PC-9 (cell line): ENCODE measurements at regions not wholly inside any gene's neighbourhood (a gene's known extent, or its start where the extent isn't known, plus 50 kb on each side); places are given as distances from the start of the nearest gene placed in this dataset.

Source experiments
- BruUV-seq: library from RNA; stranded (reverse); fragments of 400-500 nt; replicated peaks from 2 replicates; lab custom pipeline; 2021; lab: Mats Ljungman, UMichigan
- CTCF ChIA-PET: fragments of 300-600 bp; sonication (Branson Sonifier 250); formaldehyde crosslinking; loops from one replicate; lab custom pipeline; 2022; ENCODE audit warnings: antibody characterized with exemption; lab: Charles Lee
- POLR2A ChIA-PET: fragments of 300-600 bp; sonication (Branson Sonifier 250); formaldehyde crosslinking; loops from one replicate; lab custom pipeline; 2022; ENCODE audit warnings: antibody characterized with exemption; ENCODE audit not compliant: unreplicated experiment; lab: Charles Lee
- DNase-seq, 2 experiments: peaks; one replicate each; pipeline versions ENCODE4 v3.0.0 to v3.0.0-alpha.2; 2015 to 2022; ENCODE audit warnings: mixed read lengths in 1 of 2
- H2AFZ ChIP-seq: fragments of 200-600 bp; sonication (generic); 2 replicates; pipeline ENCODE4 v1.8.1; 2017; ENCODE audit warnings: antibody characterized with exemption
- H3F3A ChIP-seq: fragments of 200-600 bp; sonication (generic); 2 replicates; pipeline ENCODE4 v1.8.1; 2017; ENCODE audit warnings: antibody characterized with exemption, mild to moderate bottlenecking, low read depth; ENCODE audit not compliant: insufficient read depth
- H3K27ac ChIP-seq: fragments of 200-600 bp; sonication (generic); 2 replicates; pipeline ENCODE4 v1.6.1; 2016; ENCODE audit warnings: mixed run types
- H3K27me3 ChIP-seq: fragments of 200-600 bp; sonication (generic); 2 replicates; pipeline ENCODE4 v1.6.1; 2016; ENCODE audit warnings: low read depth, mixed run types; ENCODE audit not compliant: insufficient read depth
- H3K36me3 ChIP-seq: fragments of 200-600 bp; sonication (generic); 2 replicates; pipeline ENCODE4 v1.6.1; 2016; ENCODE audit warnings: low read depth, mixed run types
- H3K4me1 ChIP-seq: fragments of 200-600 bp; sonication (generic); replicated peaks from 2 replicates; pipeline ENCODE4 v1.6.1; 2016; ENCODE audit warnings: mixed run types; ENCODE audit not compliant: insufficient read depth
- H3K4me2 ChIP-seq: fragments of 200-600 bp; sonication (generic); 2 replicates; pipeline ENCODE4 v1.6.1; 2017; ENCODE audit warnings: mixed run types
- H3K4me3 ChIP-seq: fragments of 200-600 bp; sonication (generic); 2 replicates; pipeline ENCODE4 v1.6.1; 2016; ENCODE audit warnings: mixed run types
- H3K79me2 ChIP-seq: fragments of 200-600 bp; sonication (generic); 2 replicates; pipeline ENCODE4 v1.6.1; 2017; ENCODE audit warnings: low read depth, mixed run types
- H3K9me2 ChIP-seq: fragments of 200-600 bp; sonication (generic); 2 replicates; pipeline ENCODE4 v1.8.1; 2017; ENCODE audit warnings: mild to moderate bottlenecking; ENCODE audit not compliant: insufficient read depth
- H3K9me3 ChIP-seq: fragments of 200-600 bp; sonication (generic); 2 replicates; pipeline ENCODE4 v1.8.1; 2016; ENCODE audit warnings: low read depth; ENCODE audit not compliant: insufficient read depth
- H4K20me1 ChIP-seq: fragments of 200-600 bp; sonication (generic); 2 replicates; pipeline ENCODE4 v1.8.1; 2017; ENCODE audit not compliant: insufficient read depth
- EZH2 ChIP-seq: fragments of 200-600 bp; sonication (generic); IDR thresholded peaks from 2 replicates; pipeline ENCODE4 v1.8.0; 2017; ENCODE audit warnings: antibody characterized with exemption, low read depth
- intact Hi-C: fragments of 100-400 bp; cut with micrococcal nuclease; formaldehyde crosslinking; loops from one replicate; pipeline ENCODE4 v1.10.0; 2022; ENCODE audit not compliant: unreplicated experiment
- TF ChIP-seq, protein P1 (sequence below): fragments of 200-600 bp; sonication (generic); conservative IDR thresholded peaks from 2 replicates; pipeline ENCODE4 v1.6.1; 2017; ENCODE audit warnings: mixed run types, antibody characterized with exemption, mild to moderate bottlenecking, moderate library complexity

DNA sequence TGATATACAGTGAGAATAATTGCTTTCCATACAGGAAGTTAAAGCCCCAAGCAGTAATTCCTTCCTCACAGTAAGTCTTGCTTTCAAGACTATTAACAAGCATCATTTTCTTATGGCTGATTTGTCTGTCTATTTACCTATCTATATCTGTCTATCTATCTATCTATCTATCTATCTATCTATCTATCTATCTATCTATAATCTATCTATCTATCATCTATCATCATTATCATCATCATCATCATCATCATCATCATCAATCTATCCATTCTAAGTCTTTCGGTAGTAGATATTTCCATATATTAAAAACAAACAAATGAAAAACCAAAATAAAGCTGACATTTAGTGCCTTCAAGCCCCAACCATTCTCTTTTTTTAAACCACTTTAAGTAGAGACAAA lies 224.4 kb upstream of the RXFP2 start:
- Histone ChIP-seq H3F3A (no peaks in the 10 kb centered on the region), H2AFZ (no peak overlapping the region), H3K9me2 (no peaks in the 10 kb centered on the region), H3K36me3 (no peaks in the 10 kb centered on the region), H4K20me1 (no peaks in the 10 kb centered on the region), H3K4me1 (no peaks in the 10 kb centered on the region), H3K4me3 (no peak overlapping the region), H3K4me2 (no peak overlapping the region), H3K79me2 (no peaks in the 10 kb centered on the region), H3K27ac (no peak overlapping the region), H3K27me3 (peaks cover 33% of the 10 kb centered on the region; the same call in 1 of the 2 replicates), H3K9me3 (no peaks in the 10 kb centered on the region)
- BruUV-seq: no TSS peak
- no peak for DNase-seq
- TF ChIP-seq, protein P1, sequence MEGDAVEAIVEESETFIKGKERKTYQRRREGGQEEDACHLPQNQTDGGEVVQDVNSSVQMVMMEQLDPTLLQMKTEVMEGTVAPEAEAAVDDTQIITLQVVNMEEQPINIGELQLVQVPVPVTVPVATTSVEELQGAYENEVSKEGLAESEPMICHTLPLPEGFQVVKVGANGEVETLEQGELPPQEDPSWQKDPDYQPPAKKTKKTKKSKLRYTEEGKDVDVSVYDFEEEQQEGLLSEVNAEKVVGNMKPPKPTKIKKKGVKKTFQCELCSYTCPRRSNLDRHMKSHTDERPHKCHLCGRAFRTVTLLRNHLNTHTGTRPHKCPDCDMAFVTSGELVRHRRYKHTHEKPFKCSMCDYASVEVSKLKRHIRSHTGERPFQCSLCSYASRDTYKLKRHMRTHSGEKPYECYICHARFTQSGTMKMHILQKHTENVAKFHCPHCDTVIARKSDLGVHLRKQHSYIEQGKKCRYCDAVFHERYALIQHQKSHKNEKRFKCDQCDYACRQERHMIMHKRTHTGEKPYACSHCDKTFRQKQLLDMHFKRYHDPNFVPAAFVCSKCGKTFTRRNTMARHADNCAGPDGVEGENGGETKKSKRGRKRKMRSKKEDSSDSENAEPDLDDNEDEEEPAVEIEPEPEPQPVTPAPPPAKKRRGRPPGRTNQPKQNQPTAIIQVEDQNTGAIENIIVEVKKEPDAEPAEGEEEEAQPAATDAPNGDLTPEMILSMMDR: no peak
- no peak for TF ChIP-seq EZH2
- ChIA-PET POLR2A (no interaction called here), CTCF (no interaction called here)
- intact Hi-C loops: no loop called here

DNA sequence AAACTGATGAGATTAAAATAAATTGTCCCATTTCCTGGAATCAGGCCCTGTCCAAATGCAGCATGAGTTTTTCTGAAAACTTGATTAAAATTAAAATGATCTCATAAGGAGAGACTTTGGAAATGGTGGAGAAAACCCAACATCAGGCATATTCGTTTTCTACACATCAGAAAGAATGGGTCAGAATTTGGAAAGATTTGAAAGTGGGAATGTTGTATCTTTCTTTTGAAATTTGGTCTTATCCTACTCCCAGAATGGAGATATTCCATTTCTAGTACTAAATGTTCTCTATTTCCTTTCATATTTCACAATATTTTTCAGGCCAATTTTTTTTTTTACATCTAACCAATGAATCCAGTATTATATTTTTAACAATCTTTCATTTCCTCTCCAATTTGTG lies 223.9 kb upstream of the RXFP2 start:
- H2AFZ ChIP-seq: no peak overlapping the region
- CTCF ChIA-PET: no interaction called here
- POLR2A ChIA-PET: no interaction called here

DNA sequence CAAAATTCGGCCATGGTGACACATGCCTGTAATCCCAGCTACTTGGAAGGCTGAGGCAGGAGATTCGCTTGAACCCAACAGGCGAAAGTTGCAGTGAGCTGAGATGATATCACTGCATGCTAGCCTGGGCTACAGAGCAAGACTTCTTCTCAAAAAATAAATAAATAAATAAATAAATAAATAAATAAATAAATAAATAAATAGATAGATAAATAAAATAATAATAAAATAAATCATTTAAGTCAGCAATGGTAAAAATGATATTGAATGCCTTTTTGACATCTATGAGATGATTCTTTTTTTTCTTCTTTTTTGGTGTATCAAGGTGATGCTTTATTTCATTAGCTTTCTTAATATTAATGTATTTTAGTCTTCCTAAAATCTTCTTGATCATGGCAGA lies 221.7 kb upstream of the RXFP2 start:
- TF ChIP-seq, protein P1: no peak
- TF ChIP-seq EZH2: no peak
- BruUV-seq: no TSS peak
- H3K27ac ChIP-seq: no peak overlapping the region
- intact Hi-C loops: no loop called here
- no peak overlapping the region for H3K4me3 ChIP-seq
- H3K79me2 ChIP-seq: no peaks in the 10 kb centered on the region
- POLR2A ChIA-PET: no interaction called here
- no peaks in the 10 kb centered on the region for H3K36me3 ChIP-seq
- H3K9me3 ChIP-seq: no peaks in the 10 kb centered on the region
- no peaks in the 10 kb centered on the region for H4K20me1 ChIP-seq
- H2AFZ ChIP-seq: no peak overlapping the region
- H3K4me2 ChIP-seq: no peak overlapping the region
- peaks cover 23% of the 10 kb centered on the region; the same call in 1 of the 2 replicates for H3K27me3 ChIP-seq
- no peak for DNase-seq
- H3F3A ChIP-seq: no peaks in the 10 kb centered on the region
- CTCF ChIA-PET: no interaction called here
- no peaks in the 10 kb centered on the region for H3K9me2 ChIP-seq
- no peaks in the 10 kb centered on the region for H3K4me1 ChIP-seq

More for the DNA sequence above, 223.9 kb upstream of the RXFP2 start:
- TF ChIP-seq EZH2: no peak
- TF ChIP-seq, protein P1: no peak
- no peaks in the 10 kb centered on the region for H4K20me1 ChIP-seq
- no peaks in the 10 kb centered on the region for H3K4me1 ChIP-seq
- intact Hi-C loops: no loop called here
- H3K4me2 ChIP-seq: no peak overlapping the region
- peaks cover 34% of the 10 kb centered on the region; the same call in 1 of the 2 replicates for H3K27me3 ChIP-seq
- no TSS peak for BruUV-seq
- no peaks in the 10 kb centered on the region for H3K36me3 ChIP-seq
- no peaks in the 10 kb centered on the region for H3F3A ChIP-seq
- no peaks in the 10 kb centered on the region for H3K79me2 ChIP-seq
- H3K27ac ChIP-seq: no peak overlapping the region
- no peak for DNase-seq
- H3K9me2 ChIP-seq: no peaks in the 10 kb centered on the region
- no peak overlapping the region for H3K4me3 ChIP-seq
- no peaks in the 10 kb centered on the region for H3K9me3 ChIP-seq
